Activated CD8-positive, alpha-beta memory T cell treated with anti-CD3 and anti-CD28 coated beads, Interleukin-2, amount 50 U/mL, for 48 hours (primary cell): ENCODE measurements at regions not wholly inside any gene's neighbourhood (a gene's known extent, or its start where the extent isn't known, plus 50 kb on each side); places are given as distances from the start of the nearest gene placed in this dataset.

Source experiments
- DNase-seq: peaks from one replicate; pipeline ENCODE4 v3.0.0-alpha.2; 2020

DNA sequence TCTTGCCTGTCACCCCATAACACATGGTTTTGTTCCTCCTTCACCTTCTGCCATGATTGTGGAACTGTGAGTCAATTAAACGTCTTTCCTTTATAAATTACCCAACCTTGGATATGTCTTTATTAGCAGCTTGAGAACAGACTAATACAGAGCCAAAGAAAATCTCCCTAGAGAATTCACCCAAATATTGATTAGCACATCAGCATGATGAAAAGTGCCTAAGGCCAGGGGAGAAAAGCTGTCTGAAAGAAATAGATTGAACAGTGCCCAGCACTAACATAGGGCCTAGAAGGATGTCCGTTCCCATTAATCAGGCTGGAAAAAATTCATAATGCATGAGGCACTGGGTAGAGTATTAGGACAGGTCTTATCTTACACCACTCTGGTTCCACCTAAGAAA is 111.9 kb upstream of the CALN1 start:
- no peak for DNase-seq

DNA sequence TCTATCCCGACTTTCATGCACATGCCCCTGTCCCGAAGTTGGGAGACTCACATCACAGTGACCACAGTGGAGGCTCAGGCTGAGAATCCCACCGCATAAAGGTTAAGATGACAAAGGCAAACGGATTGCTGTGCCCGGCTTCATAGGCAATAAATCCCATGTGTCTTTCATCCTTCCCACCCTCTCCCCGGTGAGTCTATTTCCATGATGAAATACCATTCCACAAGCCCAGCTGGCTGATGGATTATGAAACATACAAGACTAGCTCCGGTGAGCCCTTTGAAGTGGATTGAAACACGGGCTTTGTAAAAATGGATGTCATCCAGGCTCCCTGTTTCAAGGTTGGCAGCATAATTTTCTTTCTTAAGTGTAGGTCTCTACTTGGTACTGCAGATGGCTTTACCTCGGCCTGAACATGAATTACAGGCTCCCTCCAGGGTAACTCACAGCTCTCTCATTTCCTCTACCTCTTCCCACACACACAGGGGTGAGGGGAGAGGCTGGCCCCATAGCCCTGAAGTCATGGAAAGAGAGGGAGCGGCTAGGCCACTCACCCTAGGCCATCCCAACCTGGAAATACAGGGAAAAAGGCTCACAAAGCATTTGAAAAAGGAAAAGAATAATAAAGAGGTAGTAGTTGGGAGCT is 92.0 kb upstream of the CALN1 start:
- DNase-seq = no peak

DNA sequence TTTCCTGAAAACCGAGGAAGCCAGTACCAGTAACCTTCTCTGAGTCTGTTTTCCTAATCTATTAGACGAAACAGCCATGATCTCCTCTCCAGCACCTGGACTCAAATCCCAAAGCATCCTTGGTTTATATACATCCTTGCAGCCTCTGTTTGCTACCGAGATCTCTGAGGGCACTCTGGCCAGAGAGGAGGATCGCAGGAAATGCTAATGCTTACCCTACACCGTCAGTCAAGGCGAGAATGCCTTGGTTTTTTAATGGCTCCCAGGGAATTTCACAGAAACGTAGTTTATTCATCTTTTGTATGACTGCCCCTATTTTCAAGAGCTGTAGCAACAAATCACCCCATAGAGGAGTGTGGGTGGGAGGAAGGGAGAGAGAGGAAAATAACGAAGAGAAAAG is 91.5 kb upstream of the CALN1 start:
- no peak for DNase-seq

DNA sequence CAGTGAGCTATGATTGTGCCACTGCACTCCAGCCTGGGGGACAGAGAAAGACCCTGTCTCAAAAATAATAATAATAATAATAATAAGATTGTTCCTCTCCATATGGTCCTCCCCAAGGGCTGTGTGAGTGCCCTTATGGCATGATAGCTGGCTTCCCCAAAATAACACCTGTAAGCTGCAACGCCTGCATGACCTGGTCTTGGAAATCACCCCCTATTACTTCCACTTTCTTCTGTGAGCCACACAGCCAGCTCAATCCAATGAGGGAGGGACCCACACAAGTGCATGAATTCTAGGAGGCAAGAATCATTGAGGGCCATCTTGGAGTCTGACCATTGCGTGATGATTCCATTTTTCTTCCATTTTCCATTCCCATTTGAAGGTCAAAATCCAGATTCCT is 82.7 kb upstream of the CALN1 start:
- DNase-seq = no peak

- peak; percentile 85 for DNase-seq
Observed at GRCh38 chr7:72493850-72494661, 81.9 kb upstream of the CALN1 start.

- DNase-seq = no peak
Observed at GRCh38 chr7:72492461-72493065, 80.4 kb upstream of the CALN1 start.

- DNase-seq = no peak
Observed at GRCh38 chr7:72490301-72490700, 78.2 kb upstream of the CALN1 start.

GRCh38 chr7:72481934-72482333 is 69.8 kb upstream of the CALN1 start:
- DNase-seq = no peak

DNA sequence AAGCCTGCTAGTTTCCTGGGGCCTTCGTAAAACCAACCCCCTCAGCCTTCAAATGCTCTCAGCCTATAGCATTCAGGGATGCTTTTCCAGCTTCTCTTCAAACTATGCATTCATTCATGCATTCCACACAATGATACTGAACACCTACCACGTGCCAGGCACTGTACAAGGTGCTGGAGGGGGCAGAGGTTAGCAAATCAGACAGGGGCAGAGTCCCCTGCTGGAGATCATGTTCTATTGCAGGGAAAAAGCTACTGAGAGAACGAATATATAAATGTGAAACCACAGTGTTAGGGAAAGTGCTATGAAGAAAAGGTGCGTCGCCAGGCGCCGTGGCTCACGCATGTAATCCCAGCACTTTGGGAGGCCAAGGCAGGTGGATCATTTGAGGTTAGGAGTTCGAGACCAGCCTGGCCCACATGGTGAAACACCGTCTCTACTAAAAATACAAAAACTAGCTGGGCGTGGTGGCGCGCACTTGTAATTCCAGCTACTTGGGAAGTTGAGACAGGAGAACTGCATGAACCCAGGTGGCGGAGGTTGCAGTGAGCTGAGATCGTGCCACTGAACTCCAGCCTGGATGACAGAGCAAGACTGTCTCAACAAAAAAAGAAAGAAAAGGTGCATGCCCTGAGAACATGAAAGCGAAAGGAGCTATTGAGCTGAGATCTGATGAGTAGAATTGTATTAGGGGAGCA is 64.6 kb upstream of the CALN1 start:
- DNase-seq = no peak

DNA sequence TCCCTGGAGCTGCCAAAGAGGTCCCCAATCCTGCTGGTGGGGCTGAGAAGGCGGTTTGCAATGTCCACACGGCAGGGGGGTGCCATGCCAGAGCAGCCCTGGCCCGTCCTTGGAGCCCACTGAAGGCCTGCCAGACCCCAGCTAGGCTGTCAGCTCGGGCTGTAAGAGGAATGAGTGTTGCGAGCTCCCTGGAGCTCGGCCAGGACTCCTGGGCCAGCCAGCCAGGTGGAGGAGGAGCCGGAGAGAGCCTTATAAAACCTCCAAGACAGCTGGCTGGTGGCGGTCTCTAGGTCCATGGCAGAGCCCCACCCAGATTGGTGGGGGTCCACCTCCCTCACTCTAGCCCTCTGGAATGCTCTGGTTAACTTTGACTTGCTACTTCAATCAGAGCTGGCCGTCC is 55.1 kb upstream of the CALN1 start:
- DNase-seq = no peak

- DNase-seq = no peak
Observed at GRCh38 chr7:72466797-72467196, 54.7 kb upstream of the CALN1 start.

GRCh38 chr7:72465521-72465920 is 53.4 kb upstream of the CALN1 start:
- DNase-seq = no peak

- no peak for DNase-seq
Observed at GRCh38 chr7:72462311-72462710, 50.2 kb upstream of the CALN1 start.
